ENCODE measurements at regions not wholly inside any gene's neighbourhood (a gene's known extent, or its start where the extent isn't known, plus 50 kb on each side); places are given as distances from the start of the nearest gene placed in this dataset.
"Not testable (repeated sequence)": the region's sequence is repeated elsewhere in the genome, so short reads cannot be mapped to it uniquely, and the experiment has no call there.

- Histone ChIP-seq H4K20me1 (ENCODE audit: insufficient read depth, low read length) (no peaks in the 10 kb centered on the region), H3K36me3 (ENCODE audit: insufficient read depth, low read length) (no peaks in the 10 kb centered on the region), H3K4me3 (ENCODE audit: low read depth, low read length, poor library complexity, severe bottlenecking) (no peak overlapping the region), H3K4me2 (ENCODE audit: low read length) (no peak overlapping the region), H2AFZ (ENCODE audit: low read length) (no peak overlapping the region), H3K79me2 (ENCODE audit: insufficient read depth, low read length) (no peaks in the 10 kb centered on the region), H3K27me3 (ENCODE audit: insufficient read depth, low read length) (no peaks in the 10 kb centered on the region), H3K9me3 (ENCODE audit: low read length) (no peaks in the 10 kb centered on the region), H3K9me2 (ENCODE audit: low read depth, low read length) (no peaks in the 10 kb centered on the region), H3F3A (ENCODE audit: insufficient read depth, low read length) (no peaks in the 10 kb centered on the region), H3K9ac (ENCODE audit: low read length) (no peak overlapping the region), H3K27ac (ENCODE audit: low read depth, low read length, poor library complexity, severe bottlenecking) (no peak overlapping the region), H3K4me1 (ENCODE audit: insufficient read depth, low read length, severe bottlenecking) (no peaks in the 10 kb centered on the region)
- no peak for TF ChIP-seq CTCF (IDR thresholded peaks at IDR 0.05; ENCODE audit: low read length)
- no peak for TF ChIP-seq EZH2 (IDR thresholded peaks at IDR 0.05; ENCODE audit: borderline replicate concordance, low read length)
These were observed 651.0 kb downstream of the CD109 start for GRCh38 chr6:74346936-74347535.

GRCh38 chr6:74343804-74344203, 647.8 kb downstream of the CD109 start:
- H3K4me3 ChIP-seq (ENCODE audit: low read depth, low read length, poor library complexity, severe bottlenecking) = no peak overlapping the region
- H3K9ac ChIP-seq (ENCODE audit: low read length) = no peak overlapping the region
- H3K79me2 ChIP-seq (ENCODE audit: insufficient read depth, low read length) = no peaks in the 10 kb centered on the region
- no peaks in the 10 kb centered on the region for H3K9me2 ChIP-seq (ENCODE audit: low read depth, low read length)
- no peaks in the 10 kb centered on the region for H3K27me3 ChIP-seq (ENCODE audit: insufficient read depth, low read length)
- H3K36me3 ChIP-seq (ENCODE audit: insufficient read depth, low read length) = no peaks in the 10 kb centered on the region
- H4K20me1 ChIP-seq (ENCODE audit: insufficient read depth, low read length) = no peaks in the 10 kb centered on the region
- no peak overlapping the region for H3K4me2 ChIP-seq (ENCODE audit: low read length)
- no peaks in the 10 kb centered on the region for H3K4me1 ChIP-seq (ENCODE audit: insufficient read depth, low read length, severe bottlenecking)
- no peaks in the 10 kb centered on the region for H3K9me3 ChIP-seq (ENCODE audit: low read length)
- no peak overlapping the region for H2AFZ ChIP-seq (ENCODE audit: low read length)
- TF ChIP-seq CTCF (IDR thresholded peaks at IDR 0.05; ENCODE audit: low read length) (peak; percentile 20; the same call in 1 of the 2 replicates), EZH2 (IDR thresholded peaks at IDR 0.05; ENCODE audit: borderline replicate concordance, low read length) (no peak)
- no peaks in the 10 kb centered on the region for H3F3A ChIP-seq (ENCODE audit: insufficient read depth, low read length)
- no peak overlapping the region for H3K27ac ChIP-seq (ENCODE audit: low read depth, low read length, poor library complexity, severe bottlenecking)

GRCh38 chr6:74343321-74343720, 647.3 kb downstream of the CD109 start:
- not testable (repeated sequence) for H4K20me1 ChIP-seq (ENCODE audit: insufficient read depth, low read length); H3K9me2 ChIP-seq (ENCODE audit: low read depth, low read length); H3K79me2 ChIP-seq (ENCODE audit: insufficient read depth, low read length); H3K4me2 ChIP-seq (ENCODE audit: low read length); H3K4me1 ChIP-seq (ENCODE audit: insufficient read depth, low read length, severe bottlenecking); H3F3A ChIP-seq (ENCODE audit: insufficient read depth, low read length); H3K27me3 ChIP-seq (ENCODE audit: insufficient read depth, low read length); H2AFZ ChIP-seq (ENCODE audit: low read length); H3K9me3 ChIP-seq (ENCODE audit: low read length); H3K27ac ChIP-seq (ENCODE audit: low read depth, low read length, poor library complexity, severe bottlenecking); H3K9ac ChIP-seq (ENCODE audit: low read length); H3K36me3 ChIP-seq (ENCODE audit: insufficient read depth, low read length); H3K4me3 ChIP-seq (ENCODE audit: low read depth, low read length, poor library complexity, severe bottlenecking)

- H3K27me3 ChIP-seq (ENCODE audit: insufficient read depth, low read length) = no peaks in the 10 kb centered on the region
- H3F3A ChIP-seq (ENCODE audit: insufficient read depth, low read length) = no peaks in the 10 kb centered on the region
- no peak overlapping the region for H3K4me3 ChIP-seq (ENCODE audit: low read depth, low read length, poor library complexity, severe bottlenecking)
- H3K79me2 ChIP-seq (ENCODE audit: insufficient read depth, low read length) = no peaks in the 10 kb centered on the region
- no peaks in the 10 kb centered on the region for H3K4me1 ChIP-seq (ENCODE audit: insufficient read depth, low read length, severe bottlenecking)
- no peak for TF ChIP-seq EZH2 (IDR thresholded peaks at IDR 0.05; ENCODE audit: borderline replicate concordance, low read length)
- no peak overlapping the region for H2AFZ ChIP-seq (ENCODE audit: low read length)
- no peak overlapping the region for H3K9ac ChIP-seq (ENCODE audit: low read length)
- H3K9me2 ChIP-seq (ENCODE audit: low read depth, low read length) = no peaks in the 10 kb centered on the region
- no peaks in the 10 kb centered on the region for H3K9me3 ChIP-seq (ENCODE audit: low read length)
- H4K20me1 ChIP-seq (ENCODE audit: insufficient read depth, low read length) = no peaks in the 10 kb centered on the region
- no peak overlapping the region for H3K27ac ChIP-seq (ENCODE audit: low read depth, low read length, poor library complexity, severe bottlenecking)
- H3K4me2 ChIP-seq (ENCODE audit: low read length) = no peak overlapping the region
- H3K36me3 ChIP-seq (ENCODE audit: insufficient read depth, low read length) = no peaks in the 10 kb centered on the region
These were observed 638.7 kb downstream of the CD109 start for GRCh38 chr6:74334722-74335121.
